Neuron (in vitro differentiated cells): ENCODE measurements at regions not wholly inside any gene's neighbourhood (a gene's known extent, or its start where the extent isn't known, plus 50 kb on each side); places are given as distances from the start of the nearest gene placed in this dataset.

Source experiments
- H2AFZ ChIP-seq: one replicate; pipeline ENCODE4 v1.6.1; 2013; ENCODE audit warnings: low read depth, mild to moderate bottlenecking, inconsistent platforms, low read length, moderate library complexity
- H3K27me3 ChIP-seq: one replicate; pipeline ENCODE4 v1.6.1; 2013; ENCODE audit warnings: low read length; ENCODE audit not compliant: insufficient read depth
- H3K36me3 ChIP-seq: one replicate; pipeline ENCODE4 v1.6.1; 2013; ENCODE audit warnings: low read length; ENCODE audit not compliant: insufficient read depth
- H3K4me1 ChIP-seq: one replicate; pipeline ENCODE4 v1.6.1; 2013; ENCODE audit warnings: low read length; ENCODE audit not compliant: insufficient read depth
- H3K4me3 ChIP-seq: 2 replicates; pipeline ENCODE4 v1.5.1; 2013; ENCODE audit warnings: mild to moderate bottlenecking, low read length, moderate library complexity
- H3K9me3 ChIP-seq: one replicate; pipeline ENCODE4 v1.6.1; 2013; ENCODE audit warnings: low read length

DNA sequence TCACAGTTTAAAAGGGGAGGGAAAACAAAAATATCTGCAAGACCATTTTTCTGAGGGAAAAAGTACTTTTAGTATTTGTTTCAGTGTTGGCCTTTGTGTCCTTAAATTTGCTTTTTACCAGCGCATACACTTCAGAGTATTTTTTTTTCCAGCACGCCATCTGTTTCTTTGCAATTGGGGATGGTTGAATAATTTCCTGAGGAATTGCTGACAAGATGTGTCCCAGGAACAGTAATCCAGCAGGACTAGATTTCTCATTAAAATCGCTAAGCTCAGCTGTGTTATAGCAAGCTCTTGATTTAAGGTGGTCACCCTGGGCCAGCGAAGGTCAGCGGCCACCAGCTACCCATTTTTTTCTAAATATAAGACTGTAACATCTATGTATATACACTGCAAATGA, 156.9 kb upstream of the RHOBTB1 start:
- Histone ChIP-seq H3K9me3 (no peaks in the 10 kb centered on the region), H3K4me1 (no peaks in the 10 kb centered on the region), H3K36me3 (no peaks in the 10 kb centered on the region), H3K4me3 (no peak overlapping the region), H3K27me3 (no peaks in the 10 kb centered on the region), H2AFZ (no peak overlapping the region)

DNA sequence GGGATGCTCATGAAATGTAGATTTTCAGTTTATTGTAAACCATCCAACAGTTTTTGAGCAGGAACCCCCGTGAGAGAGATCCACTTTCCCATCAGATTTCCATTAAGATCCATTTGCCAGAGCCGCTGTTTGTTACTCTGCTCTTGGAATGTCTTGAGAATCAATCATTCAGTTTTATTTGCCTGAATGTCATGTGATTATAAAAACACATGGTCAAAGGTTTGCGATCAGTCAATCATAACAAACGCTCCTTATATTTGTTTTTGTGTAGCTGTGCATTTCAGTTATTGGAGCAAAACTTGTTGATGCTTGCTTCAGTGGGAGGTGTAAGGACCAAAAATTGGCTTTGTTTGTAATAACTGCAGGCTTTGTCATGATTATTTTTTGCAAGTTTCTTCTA, 155.8 kb upstream of the RHOBTB1 start:
- no peaks in the 10 kb centered on the region for H3K36me3 ChIP-seq
- no peaks in the 10 kb centered on the region for H3K4me1 ChIP-seq
- no peaks in the 10 kb centered on the region for H3K9me3 ChIP-seq
- no peaks in the 10 kb centered on the region for H3K27me3 ChIP-seq
- no peak overlapping the region for H3K4me3 ChIP-seq
- no peak overlapping the region for H2AFZ ChIP-seq

GRCh38 chr10:61098966-61099365, 155.0 kb upstream of the RHOBTB1 start:
- no peaks in the 10 kb centered on the region for H3K27me3 ChIP-seq
- H2AFZ ChIP-seq = no peak overlapping the region
- no peaks in the 10 kb centered on the region for H3K9me3 ChIP-seq
- no peaks in the 10 kb centered on the region for H3K36me3 ChIP-seq
- no peaks in the 10 kb centered on the region for H3K4me1 ChIP-seq
- H3K4me3 ChIP-seq = no peak overlapping the region

- Histone ChIP-seq H3K9me3 (no peaks in the 10 kb centered on the region), H3K4me3 (no peak overlapping the region), H2AFZ (no peak overlapping the region), H3K27me3 (no peaks in the 10 kb centered on the region), H3K36me3 (no peaks in the 10 kb centered on the region), H3K4me1 (no peaks in the 10 kb centered on the region)
Measured at GRCh38 chr10:61097026-61097425, 153.0 kb upstream of the RHOBTB1 start.

GRCh38 chr10:61096056-61096455, 152.1 kb upstream of the RHOBTB1 start:
- Histone ChIP-seq H3K27me3 (no peaks in the 10 kb centered on the region), H2AFZ (no peak overlapping the region), H3K36me3 (no peaks in the 10 kb centered on the region), H3K4me1 (no peaks in the 10 kb centered on the region), H3K9me3 (no peaks in the 10 kb centered on the region), H3K4me3 (no peak overlapping the region)

GRCh38 chr10:61091531-61091930, 147.5 kb upstream of the RHOBTB1 start:
- Histone ChIP-seq H3K4me3 (no peak overlapping the region), H3K4me1 (no peaks in the 10 kb centered on the region), H2AFZ (no peak overlapping the region), H3K9me3 (no peaks in the 10 kb centered on the region), H3K36me3 (no peaks in the 10 kb centered on the region), H3K27me3 (no peaks in the 10 kb centered on the region)

GRCh38 chr10:61089251-61089650, 145.3 kb upstream of the RHOBTB1 start:
- Histone ChIP-seq H3K36me3 (no peaks in the 10 kb centered on the region), H3K9me3 (no peaks in the 10 kb centered on the region), H3K4me3 (no peak overlapping the region), H2AFZ (no peak overlapping the region), H3K4me1 (no peaks in the 10 kb centered on the region), H3K27me3 (no peaks in the 10 kb centered on the region)

DNA sequence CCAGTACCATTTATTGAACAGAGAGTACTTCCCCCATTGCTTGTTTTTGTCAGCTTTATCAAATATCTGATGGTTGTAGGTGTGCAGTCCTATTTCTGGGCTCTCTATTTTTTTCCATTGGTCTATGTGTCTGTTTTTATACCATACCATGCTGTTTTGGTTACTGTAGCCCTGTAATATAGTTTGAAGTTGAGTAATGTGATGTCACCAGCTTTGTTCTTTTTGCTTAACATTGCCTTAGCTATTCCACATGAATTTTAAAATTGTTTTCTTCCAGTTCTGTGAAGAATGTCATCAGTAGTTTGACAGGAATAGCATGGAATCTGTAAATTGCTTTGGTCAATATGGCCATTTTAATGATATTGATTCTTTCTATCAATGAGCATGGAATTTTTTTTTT, 140.5 kb upstream of the RHOBTB1 start:
- no peaks in the 10 kb centered on the region for H3K9me3 ChIP-seq
- no peaks in the 10 kb centered on the region for H3K27me3 ChIP-seq

GRCh38 chr10:61081301-61081700, 137.3 kb upstream of the RHOBTB1 start:
- Histone ChIP-seq H3K4me3 (no peak overlapping the region), H3K27me3 (no peaks in the 10 kb centered on the region), H3K9me3 (no peaks in the 10 kb centered on the region), H3K36me3 (no peaks in the 10 kb centered on the region), H3K4me1 (no peaks in the 10 kb centered on the region), H2AFZ (no peak overlapping the region)

More for the DNA sequence above, 140.5 kb upstream of the RHOBTB1 start:
- Histone ChIP-seq H3K36me3 (no peaks in the 10 kb centered on the region), H3K4me1 (no peaks in the 10 kb centered on the region), H2AFZ (no peak overlapping the region), H3K4me3 (no peak overlapping the region)

DNA sequence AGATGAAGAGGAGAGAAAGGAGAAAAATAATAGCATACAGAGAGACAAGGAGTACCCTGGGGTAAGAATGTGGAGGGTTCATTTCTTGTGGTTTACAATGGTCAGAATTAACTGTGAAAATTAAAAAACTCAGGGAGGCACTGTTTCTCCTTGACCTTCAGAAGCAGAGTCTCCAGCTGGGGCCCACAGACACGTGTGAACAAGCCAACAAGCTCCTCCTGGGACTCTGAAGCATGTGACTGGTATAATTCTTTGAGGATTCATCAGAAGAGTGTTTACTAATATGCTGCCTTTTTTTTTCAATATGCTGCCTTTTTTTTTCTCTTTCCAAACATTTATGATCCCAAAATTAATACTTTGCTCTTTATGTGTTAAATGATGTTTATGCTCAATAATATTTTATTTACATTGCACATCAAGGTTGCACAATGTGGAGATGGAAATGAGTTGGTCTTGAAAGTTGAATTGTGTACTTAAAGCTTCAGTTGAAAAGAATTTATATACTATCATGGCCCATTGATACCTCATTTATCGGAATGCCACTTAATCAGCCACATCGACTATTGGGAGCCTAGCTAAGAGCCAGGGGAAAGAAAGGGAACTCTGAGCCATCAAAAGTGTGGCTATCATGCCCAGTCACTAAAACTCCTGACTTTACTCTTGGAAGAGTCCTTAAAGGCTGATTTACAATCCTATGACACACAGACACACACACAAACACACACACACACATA, 134.7 kb upstream of the RHOBTB1 start:
- Histone ChIP-seq H3K4me3 (no peak overlapping the region), H3K27me3 (no peaks in the 10 kb centered on the region), H3K9me3 (no peaks in the 10 kb centered on the region), H2AFZ (no peak overlapping the region), H3K4me1 (no peaks in the 10 kb centered on the region), H3K36me3 (no peaks in the 10 kb centered on the region)

GRCh38 chr10:61076572-61077114, 132.7 kb upstream of the RHOBTB1 start:
- Histone ChIP-seq H3K27me3 (no peaks in the 10 kb centered on the region), H3K4me1 (no peaks in the 10 kb centered on the region), H3K9me3 (no peaks in the 10 kb centered on the region)

DNA sequence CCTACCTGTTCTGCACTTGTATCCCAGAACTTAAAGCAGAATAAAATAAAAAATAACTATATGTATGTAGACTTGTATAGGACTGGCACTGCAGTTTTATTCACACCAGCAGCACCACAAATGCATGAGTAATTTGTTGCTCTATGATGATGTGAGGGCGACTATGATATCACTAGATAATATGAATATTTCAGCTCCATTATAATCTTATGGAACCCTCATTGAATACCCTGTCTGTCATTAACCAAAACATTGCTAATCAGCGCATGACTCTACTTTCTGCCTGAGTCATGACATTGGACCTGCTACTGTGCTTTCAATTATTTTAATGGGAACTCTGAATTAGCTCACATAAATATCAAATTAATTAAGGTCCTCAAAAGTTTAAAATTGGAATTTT, 129.4 kb upstream of the RHOBTB1 start:
- no peaks in the 10 kb centered on the region for H3K27me3 ChIP-seq
- no peak overlapping the region for H2AFZ ChIP-seq
- H3K4me1 ChIP-seq = no peaks in the 10 kb centered on the region
- H3K9me3 ChIP-seq = no peaks in the 10 kb centered on the region
- H3K4me3 ChIP-seq = no peak overlapping the region
- no peaks in the 10 kb centered on the region for H3K36me3 ChIP-seq

More at GRCh38 chr10:61076572-61077114, 132.7 kb upstream of the RHOBTB1 start:
- Histone ChIP-seq H2AFZ (no peak overlapping the region), H3K36me3 (no peaks in the 10 kb centered on the region), H3K4me3 (no peak overlapping the region)

DNA sequence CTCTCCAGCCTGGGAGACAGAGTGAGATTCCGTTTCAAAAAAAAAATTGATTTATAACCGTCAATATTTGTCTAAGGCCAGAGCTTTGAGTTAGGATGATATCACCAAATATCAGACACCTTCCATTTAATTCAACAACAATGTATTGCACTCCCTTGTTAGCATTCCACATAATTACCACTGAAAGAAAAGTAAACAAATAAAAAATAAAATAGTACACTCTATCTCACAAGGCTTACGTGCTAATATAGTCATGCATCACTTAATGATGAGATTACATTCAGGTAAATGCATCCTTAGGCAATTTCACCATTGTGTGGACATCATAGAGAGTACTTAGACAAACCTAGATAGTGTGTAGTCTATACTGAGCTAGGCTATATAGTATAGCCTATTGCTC, 127.6 kb upstream of the RHOBTB1 start:
- no peaks in the 10 kb centered on the region for H3K4me1 ChIP-seq
- no peaks in the 10 kb centered on the region for H3K27me3 ChIP-seq
- no peaks in the 10 kb centered on the region for H3K9me3 ChIP-seq
- no peak overlapping the region for H2AFZ ChIP-seq
- H3K36me3 ChIP-seq = no peaks in the 10 kb centered on the region
- no peak overlapping the region for H3K4me3 ChIP-seq

DNA sequence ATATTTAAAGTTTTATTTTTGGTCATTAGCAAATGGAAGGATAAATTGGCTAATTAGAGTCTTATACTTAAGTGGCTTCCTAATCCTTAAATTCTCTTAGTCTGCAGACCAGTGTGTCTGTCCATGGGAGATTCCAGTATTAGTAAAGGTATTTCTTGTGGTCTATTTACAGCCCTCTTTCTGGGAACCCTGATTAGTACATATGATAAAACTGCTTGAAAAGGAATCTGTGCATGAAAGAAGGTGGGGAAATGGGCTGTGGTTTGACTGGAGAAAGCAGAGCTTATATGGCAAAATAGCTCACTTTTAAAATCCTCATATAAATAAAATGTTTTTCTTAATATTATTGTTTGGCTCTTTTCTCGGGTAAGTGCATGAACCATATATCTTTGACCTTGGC, 124.5 kb upstream of the RHOBTB1 start:
- H3K4me3 ChIP-seq = no peak overlapping the region
- no peak overlapping the region for H2AFZ ChIP-seq
- no peaks in the 10 kb centered on the region for H3K36me3 ChIP-seq
- no peaks in the 10 kb centered on the region for H3K9me3 ChIP-seq
- no peaks in the 10 kb centered on the region for H3K27me3 ChIP-seq
- peaks cover 8% of the 10 kb centered on the region for H3K4me1 ChIP-seq
